ENCODE measurements at regions not wholly inside any gene's neighbourhood (a gene's known extent, or its start where the extent isn't known, plus 50 kb on each side); places are given as distances from the start of the nearest gene placed in this dataset.
"Not testable (repeated sequence)": the region's sequence is repeated elsewhere in the genome, so short reads cannot be mapped to it uniquely, and the experiment has no call there.

DNA sequence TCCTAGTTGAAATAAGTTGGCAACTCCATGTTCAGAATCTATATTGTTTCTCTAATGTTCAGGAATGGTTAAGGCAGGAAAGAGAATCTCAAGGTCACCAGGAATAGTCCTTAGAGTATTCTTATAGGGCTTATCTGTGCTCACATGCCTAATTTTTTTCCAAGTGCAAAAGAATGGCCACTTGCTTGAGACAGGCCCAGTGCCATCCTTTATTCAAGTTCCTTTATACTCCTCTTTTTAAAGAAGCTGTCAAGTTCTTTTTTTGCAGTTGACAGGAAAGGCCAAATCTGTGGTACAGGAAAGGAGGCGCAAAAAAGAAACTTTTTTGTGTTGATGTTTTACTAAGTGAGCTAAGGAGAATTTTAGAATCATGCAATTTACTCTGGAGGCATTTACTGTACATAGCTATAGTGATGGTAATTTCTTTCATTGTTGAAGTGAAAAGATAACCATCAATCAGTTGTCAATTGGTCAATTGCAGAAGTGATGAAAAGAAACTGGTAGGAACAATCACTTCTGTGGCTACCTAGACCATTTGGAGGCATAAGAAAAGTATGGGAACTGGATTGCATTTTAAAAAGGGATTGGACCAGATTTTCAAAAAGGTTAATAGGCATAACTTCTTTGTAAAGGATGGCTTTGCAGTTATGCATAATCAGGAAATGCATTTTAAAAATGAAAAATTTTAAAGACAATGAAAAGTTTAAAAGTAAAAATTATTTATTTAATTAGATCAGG is 102.5 kb upstream of the SOX2 start:
- no peak overlapping the region for H3K4me3 ChIP-seq
- no peaks in the 10 kb centered on the region for H3K36me3 ChIP-seq
- TF ChIP-seq POLR2A (IDR thresholded peaks at IDR 0.05) (no peak), CTCF (IDR thresholded peaks at IDR 0.05) (no peak)
- no peak overlapping the region for H3K27ac ChIP-seq
- DNase-seq (no peak), ATAC-seq (no peak)
- 68 to 82% (median 77%) methylated on average over 1 of the region's 1 CpG for WGBS, 4 donors
- peaks cover 0 to 3% (median 0%) of the 10 kb centered on the region in 12 donors for H3K4me1 ChIP-seq
- no peaks in the 10 kb centered on the region for H3K27me3 ChIP-seq
- intact Hi-C loops (cut with DNase I) = no loop called here
- H3K9me3 ChIP-seq = no peaks in the 10 kb centered on the region

- Histone ChIP-seq H3K27me3 (no peaks in the 10 kb centered on the region), H3K36me3 (no peaks in the 10 kb centered on the region), H3K27ac (no peak overlapping the region), H3K4me3 (no peak overlapping the region), H3K9me3 (no peaks in the 10 kb centered on the region), H3K4me1 (peaks cover 0 to 3% (median 0%) of the 10 kb centered on the region in 12 donors)
- 84 to 90% (median 87%) methylated on average over 3 of the region's 3 CpGs for WGBS, 4 donors
- intact Hi-C loops (cut with DNase I) = no loop called here
- DNase-seq (no peak), ATAC-seq (no peak)
- TF ChIP-seq POLR2A (IDR thresholded peaks at IDR 0.05) (no peak), CTCF (IDR thresholded peaks at IDR 0.05) (no peak)
Observed at GRCh38 chr3:181604267-181604666, 107.5 kb upstream of the SOX2 start.

- no peaks in the 10 kb centered on the region for H3K4me1 ChIP-seq
- no peak overlapping the region for H3K4me3 ChIP-seq
- no peak overlapping the region for H3K27ac ChIP-seq
- ATAC-seq (no peak), DNase-seq (no peak)
- TF ChIP-seq CTCF (IDR thresholded peaks at IDR 0.05) (no peak), POLR2A (IDR thresholded peaks at IDR 0.05) (no peak)
- H3K27me3 ChIP-seq = no peaks in the 10 kb centered on the region
- intact Hi-C loops (cut with DNase I) = no loop called here
- H3K36me3 ChIP-seq = no peaks in the 10 kb centered on the region
- H3K9me3 ChIP-seq = peaks cover 0 to 8% (median 0%) of the 10 kb centered on the region in 12 donors
Observed at GRCh38 chr3:181596126-181596525, 115.6 kb upstream of the SOX2 start.

- H3K4me3 ChIP-seq; DNase-seq; ATAC-seq; H3K27ac ChIP-seq; H3K4me1 ChIP-seq; intact Hi-C loops (cut with DNase I); H3K36me3 ChIP-seq; H3K27me3 ChIP-seq: not testable (repeated sequence)
- peaks cover 0 to 26% (median 0%) of the 10 kb centered on the region in 12 donors for H3K9me3 ChIP-seq
- 77 to 87% (median 82%) methylated on average over 12 of the region's 12 CpGs for WGBS, 4 donors
Observed at GRCh38 chr3:181590939-181591338, 120.8 kb upstream of the SOX2 start.

DNA sequence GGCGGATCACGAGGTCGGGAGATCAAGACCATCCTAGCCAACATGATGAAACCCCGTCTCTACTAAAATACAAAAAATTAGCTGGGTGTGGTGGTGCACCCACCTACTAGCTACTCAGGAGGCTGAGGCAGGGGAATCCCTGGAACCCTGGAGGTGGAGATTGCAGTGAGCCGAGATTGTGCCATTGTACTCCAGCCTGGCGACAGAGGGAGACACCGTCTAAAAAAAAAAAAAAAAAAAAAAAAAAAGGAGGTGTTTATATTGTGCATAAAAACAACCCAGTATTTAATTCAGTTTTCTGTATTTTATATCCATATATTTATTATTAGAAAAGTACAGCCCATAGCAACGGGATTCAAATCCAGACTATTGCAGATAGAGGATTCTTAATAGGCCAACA is 129.1 kb upstream of the SOX2 start:
- no peaks in the 10 kb centered on the region for H3K27me3 ChIP-seq
- H3K27ac ChIP-seq = no peak overlapping the region
- H3K9me3 ChIP-seq = peaks cover 0 to 9% (median 0%) of the 10 kb centered on the region in 12 donors
- ATAC-seq (no peak), DNase-seq (no peak)
- H3K36me3 ChIP-seq = no peaks in the 10 kb centered on the region
- TF ChIP-seq CTCF (IDR thresholded peaks at IDR 0.05) = no peak
- TF ChIP-seq POLR2A (IDR thresholded peaks at IDR 0.05) = no peak
- intact Hi-C loops (cut with DNase I) = no loop called here
- 85 to 93% (median 89%) methylated on average over 8 of the region's 8 CpGs for WGBS, 4 donors
- H3K4me3 ChIP-seq = no peak overlapping the region
- H3K4me1 ChIP-seq = no peaks in the 10 kb centered on the region

All from heart left ventricle (tissue), 16 donors.